WERI-Rb-1 (cell line): ENCODE measurements at regions not wholly inside any gene's neighbourhood (a gene's known extent, or its start where the extent isn't known, plus 50 kb on each side); places are given as distances from the start of the nearest gene placed in this dataset.
"Not testable (repeated sequence)": the region's sequence is repeated elsewhere in the genome, so short reads cannot be mapped to it uniquely, and the experiment has no call there.

Experiments
- DNase-seq: peaks from one replicate; pipeline ENCODE4 v3.0.0-alpha.2; 2020
- H3K27ac ChIP-seq: fragments of 250-450 bp; sonication (Bioruptor Pico); 2 replicates; pipeline ENCODE4 v1.5.1; 2020; ENCODE audit warnings: mild to moderate bottlenecking, moderate library complexity
- H3K27me3 ChIP-seq: fragments of 250-450 bp; sonication (Bioruptor Pico); 2 replicates; pipeline ENCODE4 v1.5.1; 2021; ENCODE audit warnings: mild to moderate bottlenecking, low read depth, moderate library complexity; ENCODE audit not compliant: insufficient read depth, severe bottlenecking
- H3K36me3 ChIP-seq: fragments of 250-450 bp; sonication (Bioruptor Pico); 2 replicates; pipeline ENCODE4 v1.5.1; 2020; ENCODE audit warnings: mild to moderate bottlenecking, moderate library complexity
- H3K4me3 ChIP-seq: 2 replicates; pipeline ENCODE4 v1.5.1; 2011; ENCODE audit warnings: low read depth, mild to moderate bottlenecking, control low read depth, low read length
- H3K9me3 ChIP-seq: fragments of 250-450 bp; sonication (Bioruptor Pico); 2 replicates; pipeline ENCODE4 v1.5.1; 2021; ENCODE audit warnings: mild to moderate bottlenecking, moderate library complexity; ENCODE audit not compliant: severe bottlenecking
- CTCF ChIP-seq: IDR thresholded peaks from 2 replicates; pipeline ENCODE4 v1.5.1; 2011; ENCODE audit warnings: low read depth, mild to moderate bottlenecking, control low read depth, inconsistent platforms, low read length

- no peak for TF ChIP-seq CTCF
- H3K27me3 ChIP-seq, result no peaks in the 10 kb centered on the region
- no peak overlapping the region for H3K4me3 ChIP-seq
- H3K36me3 ChIP-seq, result no peaks in the 10 kb centered on the region
- H3K9me3 ChIP-seq, result no peaks in the 10 kb centered on the region
- no peak overlapping the region for H3K27ac ChIP-seq
- DNase-seq, result no peak
These were observed 293.2 kb downstream of the DUSP6 start for GRCh38 chr12:89059056-89059455.

- no peak overlapping the region for H3K27ac ChIP-seq
- no peak overlapping the region for H3K4me3 ChIP-seq
- DNase-seq, result no peak
- no peaks in the 10 kb centered on the region for H3K9me3 ChIP-seq
- H3K36me3 ChIP-seq, result no peaks in the 10 kb centered on the region
- H3K27me3 ChIP-seq, result no peaks in the 10 kb centered on the region
- no peak for TF ChIP-seq CTCF
These were observed 293.9 kb downstream of the DUSP6 start for GRCh38 chr12:89058402-89058801.

- H3K4me3 ChIP-seq, DNase-seq, H3K27ac ChIP-seq, H3K27me3 ChIP-seq, H3K36me3 ChIP-seq, H3K9me3 ChIP-seq: not testable (repeated sequence)
These were observed 298.5 kb downstream of the DUSP6 start for GRCh38 chr12:89053817-89054216.

- Histone ChIP-seq H3K9me3 (no peaks in the 10 kb centered on the region), H3K27me3 (no peaks in the 10 kb centered on the region), H3K4me3 (no peak overlapping the region), H3K36me3 (no peaks in the 10 kb centered on the region), H3K27ac (no peak overlapping the region)
- peak; percentile 52 for TF ChIP-seq CTCF
- DNase-seq, result peak; percentile 8
These were observed 301.1 kb downstream of the DUSP6 start for GRCh38 chr12:89051065-89051677.

- Histone ChIP-seq H3K4me3 (no peak overlapping the region), H3K27ac (no peak overlapping the region), H3K9me3 (no peaks in the 10 kb centered on the region), H3K36me3 (no peaks in the 10 kb centered on the region), H3K27me3 (no peaks in the 10 kb centered on the region)
- DNase-seq, result no peak
- no peak for TF ChIP-seq CTCF
These were observed 304.4 kb downstream of the DUSP6 start for GRCh38 chr12:89047856-89048418.

- no peak for DNase-seq
- H3K9me3 ChIP-seq, result no peaks in the 10 kb centered on the region
- no peaks in the 10 kb centered on the region for H3K27me3 ChIP-seq
- TF ChIP-seq CTCF, result no peak
- no peak overlapping the region for H3K27ac ChIP-seq
- no peak overlapping the region for H3K4me3 ChIP-seq
- no peaks in the 10 kb centered on the region for H3K36me3 ChIP-seq
These were observed 311.2 kb downstream of the DUSP6 start for GRCh38 chr12:89041078-89041477.
